Endothelial cell of umbilical vein (primary cell): ENCODE measurements at regions not wholly inside any gene's neighbourhood (a gene's known extent, or its start where the extent isn't known, plus 50 kb on each side); places are given as distances from the start of the nearest gene placed in this dataset.

Experiments
- CTCF ChIP-seq, 2 donors: IDR thresholded peaks; 1 replicate in 1 of 2; 2 replicates in 1 of 2; pipeline ENCODE4 v1.5.1; 2011; ENCODE audit warnings: low read length in 2 of 2, mild to moderate bottlenecking in 2 of 2, moderate library complexity in 2 of 2, control low read depth in 1 of 2, inconsistent platforms in 1 of 2, low read depth in 1 of 2; ENCODE audit not compliant: insufficient read depth in 1 of 2; ENCODE audit errors: extremely low read depth in 1 of 2
- POLR2A ChIP-seq: IDR thresholded peaks from 2 replicates; pipeline ENCODE4 v1.6.1; 2012; ENCODE audit warnings: low read depth, mild to moderate bottlenecking, control low read depth, low read length
- POLR2AphosphoS5 ChIP-seq: IDR thresholded peaks from 2 replicates; pipeline ENCODE4 v1.6.1; 2012; ENCODE audit warnings: low read depth, mild to moderate bottlenecking, control low read depth, low read length, moderate library complexity; ENCODE audit not compliant: insufficient read depth

GRCh38 chr12:84305144-84305543, 607.5 kb downstream of the SLC6A15 start:
- TF ChIP-seq CTCF (IDR thresholded peaks at IDR 0.05; ENCODE audit: extremely low read depth in 1 of 2, insufficient read depth in 1 of 2, low read depth in 1 of 2, low read length in 2 of 2) (no peak), POLR2AphosphoS5 (no peak), POLR2A (no peak)
